ENCODE measurements at regions not wholly inside any gene's neighbourhood (a gene's known extent, or its start where the extent isn't known, plus 50 kb on each side); places are given as distances from the start of the nearest gene placed in this dataset.

DNA sequence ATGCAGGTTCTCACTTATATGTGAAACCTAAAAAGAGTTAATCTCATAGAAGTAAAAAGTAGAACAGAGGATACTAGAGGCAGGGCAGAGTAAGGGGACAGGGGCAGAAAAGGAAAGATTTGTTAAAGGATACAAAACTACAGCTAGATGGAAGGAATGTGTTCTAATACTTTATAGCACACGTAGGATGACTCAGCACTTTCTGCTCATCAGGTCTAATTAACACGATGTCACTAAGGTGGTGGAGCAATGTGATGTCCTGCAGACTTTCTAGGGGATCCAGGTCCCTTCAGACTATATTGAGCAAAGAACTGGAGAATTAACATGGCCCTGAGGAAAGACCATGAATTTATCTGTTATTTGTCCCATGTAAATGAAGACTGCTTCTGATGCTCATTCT is 80.8 kb upstream of the CMKLR1 start:
- no peak for TF ChIP-seq POLR2A (IDR thresholded peaks at IDR 0.05)
- TF ChIP-seq, protein P1, sequence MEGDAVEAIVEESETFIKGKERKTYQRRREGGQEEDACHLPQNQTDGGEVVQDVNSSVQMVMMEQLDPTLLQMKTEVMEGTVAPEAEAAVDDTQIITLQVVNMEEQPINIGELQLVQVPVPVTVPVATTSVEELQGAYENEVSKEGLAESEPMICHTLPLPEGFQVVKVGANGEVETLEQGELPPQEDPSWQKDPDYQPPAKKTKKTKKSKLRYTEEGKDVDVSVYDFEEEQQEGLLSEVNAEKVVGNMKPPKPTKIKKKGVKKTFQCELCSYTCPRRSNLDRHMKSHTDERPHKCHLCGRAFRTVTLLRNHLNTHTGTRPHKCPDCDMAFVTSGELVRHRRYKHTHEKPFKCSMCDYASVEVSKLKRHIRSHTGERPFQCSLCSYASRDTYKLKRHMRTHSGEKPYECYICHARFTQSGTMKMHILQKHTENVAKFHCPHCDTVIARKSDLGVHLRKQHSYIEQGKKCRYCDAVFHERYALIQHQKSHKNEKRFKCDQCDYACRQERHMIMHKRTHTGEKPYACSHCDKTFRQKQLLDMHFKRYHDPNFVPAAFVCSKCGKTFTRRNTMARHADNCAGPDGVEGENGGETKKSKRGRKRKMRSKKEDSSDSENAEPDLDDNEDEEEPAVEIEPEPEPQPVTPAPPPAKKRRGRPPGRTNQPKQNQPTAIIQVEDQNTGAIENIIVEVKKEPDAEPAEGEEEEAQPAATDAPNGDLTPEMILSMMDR (IDR thresholded peaks at IDR 0.05): no peak
- Histone ChIP-seq H3K36me3 (no peaks in the 10 kb centered on the region), H3K4me1 (no peaks in the 10 kb centered on the region), H3K27me3 (no peaks in the 10 kb centered on the region), H3K27ac (no peak overlapping the region), H3K9me3 (no peaks in the 10 kb centered on the region), H3K4me3 (replicated peaks in 1 of 3) (no peak overlapping the region)
- intact Hi-C loops (cut with DNase I): no loop called here
- 77 to 78% methylated on average over 2 of the region's 2 CpGs for WGBS, 2 donors
- no peak for DNase-seq

DNA sequence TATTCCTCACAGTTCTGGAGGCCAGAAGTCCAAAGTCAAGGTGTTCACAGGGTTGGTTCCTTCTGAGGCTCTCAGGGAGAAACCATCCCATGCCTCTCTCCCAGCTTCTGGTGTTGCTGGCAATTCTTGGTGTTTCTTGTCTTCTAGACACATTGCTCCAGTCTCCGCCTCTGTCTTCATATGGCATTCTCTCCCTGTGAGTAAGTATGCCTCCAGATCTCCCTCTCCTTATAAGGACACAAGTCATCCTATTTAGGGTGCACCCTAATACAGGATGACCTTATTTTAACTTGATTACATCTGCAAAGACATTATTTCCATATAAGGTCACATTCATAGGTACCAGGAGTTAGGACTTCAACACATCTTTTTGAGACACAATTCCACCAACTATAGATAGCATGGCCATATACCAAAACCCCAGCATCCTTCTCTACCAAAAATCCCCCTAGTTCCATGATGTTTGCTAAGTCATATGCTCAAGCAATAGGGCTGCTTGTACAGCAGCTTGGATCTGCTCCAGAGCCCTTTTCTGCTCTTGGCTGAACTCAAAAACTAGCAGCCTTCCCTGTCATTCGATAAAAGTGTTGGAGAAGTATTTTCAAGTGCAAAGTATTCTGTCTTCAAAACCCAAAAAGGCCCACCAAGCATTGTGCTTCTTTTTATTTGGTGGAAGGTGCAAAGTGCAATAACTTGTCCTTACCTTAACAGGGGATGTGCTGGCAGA is 79.2 kb upstream of the CMKLR1 start:
- Histone ChIP-seq H3K9me3 (no peaks in the 10 kb centered on the region), H3K4me3 (replicated peaks in 1 of 3) (no peak overlapping the region), H3K4me1 (no peaks in the 10 kb centered on the region), H3K27me3 (no peaks in the 10 kb centered on the region), H3K27ac (no peak overlapping the region), H3K36me3 (no peaks in the 10 kb centered on the region)
- intact Hi-C loops (cut with DNase I): no loop called here
- 41 to 60% methylated on average over 2 of the region's 2 CpGs for WGBS, 2 donors
- no peak for DNase-seq
- TF ChIP-seq POLR2A (IDR thresholded peaks at IDR 0.05): no peak
- TF ChIP-seq, protein P1 (IDR thresholded peaks at IDR 0.05): no peak

DNA sequence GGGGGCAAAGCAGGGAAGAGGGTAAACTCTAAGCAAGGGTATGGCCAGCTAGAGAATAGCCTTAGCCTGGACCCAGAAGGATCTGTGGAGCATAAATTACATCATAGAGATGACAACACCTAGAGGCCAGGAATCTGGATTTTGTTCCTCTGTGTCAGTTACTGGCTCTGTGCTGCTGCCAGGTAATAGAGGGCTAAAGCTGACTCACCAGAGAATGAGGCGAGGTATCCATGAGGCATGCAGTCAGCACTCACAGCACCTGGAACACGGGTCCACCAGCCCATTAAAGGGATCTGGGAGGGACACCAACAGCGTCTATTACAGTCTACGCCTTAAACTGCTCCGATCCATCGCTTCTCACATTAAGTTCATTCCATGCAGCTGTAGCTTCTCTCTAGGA is 74.9 kb upstream of the CMKLR1 start:
- no peak for TF ChIP-seq POLR2A (IDR thresholded peaks at IDR 0.05)
- TF ChIP-seq, protein P1 (IDR thresholded peaks at IDR 0.05): no peak
- H3K4me1 ChIP-seq: no peaks in the 10 kb centered on the region
- H3K36me3 ChIP-seq: no peaks in the 10 kb centered on the region
- intact Hi-C loops (cut with DNase I): no loop called here
- H3K27me3 ChIP-seq: no peaks in the 10 kb centered on the region
- H3K4me3 ChIP-seq (replicated peaks in 1 of 3): no peak overlapping the region
- no peak for DNase-seq
- no peaks in the 10 kb centered on the region for H3K9me3 ChIP-seq
- 80 to 81% methylated on average over 6 of the region's 6 CpGs for WGBS, 2 donors
- no peak overlapping the region for H3K27ac ChIP-seq

DNA sequence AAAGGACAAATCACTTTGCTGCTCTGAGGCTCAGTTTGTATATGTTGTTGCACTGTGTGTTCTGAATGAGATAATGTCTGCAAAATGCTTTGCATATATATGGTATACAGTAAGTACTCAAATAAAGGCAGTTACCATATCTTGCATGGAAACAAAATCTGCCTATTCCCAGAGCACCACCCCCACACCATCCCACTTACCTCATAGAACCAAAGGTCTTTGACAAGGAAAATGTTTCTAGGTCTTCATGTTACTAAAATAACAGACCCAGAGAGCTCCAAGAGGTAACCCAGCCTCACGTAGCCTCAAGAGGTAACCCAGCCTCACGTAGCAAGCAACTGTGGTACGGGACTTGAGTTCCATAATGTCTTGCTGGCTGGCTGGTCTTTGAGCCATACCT is 71.6 kb upstream of the CMKLR1 start:
- Histone ChIP-seq H3K36me3 (no peaks in the 10 kb centered on the region), H3K27ac (no peak overlapping the region), H3K4me3 (replicated peaks in 1 of 3) (no peak overlapping the region), H3K4me1 (no peaks in the 10 kb centered on the region), H3K27me3 (no peaks in the 10 kb centered on the region), H3K9me3 (no peaks in the 10 kb centered on the region)
- TF ChIP-seq, protein P1 (IDR thresholded peaks at IDR 0.05): no peak
- TF ChIP-seq POLR2A (IDR thresholded peaks at IDR 0.05): no peak
- WGBS, 2 donors: 50 to 58% methylated on average over 3 of the region's 3 CpGs
- intact Hi-C loops (cut with DNase I): no loop called here
- DNase-seq: no peak

DNA sequence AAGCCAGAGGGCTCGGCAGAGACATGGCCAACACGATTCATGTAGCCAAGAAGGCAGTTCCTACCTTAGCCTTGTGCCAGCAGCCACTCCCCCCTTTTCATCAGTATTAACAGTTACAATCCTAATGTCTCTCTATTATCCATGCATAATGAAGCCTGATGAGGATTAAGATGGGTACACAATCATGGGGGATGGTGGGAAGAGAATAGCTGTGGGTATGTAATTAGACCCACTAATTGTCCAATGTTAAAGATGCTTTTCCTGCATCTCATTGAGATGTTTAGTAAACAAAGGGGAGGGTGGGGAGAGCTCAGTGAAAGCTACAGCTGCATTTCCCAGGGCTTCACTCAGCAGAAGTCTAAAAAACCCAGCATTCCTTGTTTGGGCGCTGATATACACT is 70.4 kb upstream of the CMKLR1 start:
- DNase-seq: no peak
- Histone ChIP-seq H3K9me3 (no peaks in the 10 kb centered on the region), H3K4me3 (replicated peaks in 1 of 3) (no peak overlapping the region), H3K27me3 (no peaks in the 10 kb centered on the region), H3K27ac (no peak overlapping the region), H3K4me1 (no peaks in the 10 kb centered on the region), H3K36me3 (no peaks in the 10 kb centered on the region)
- TF ChIP-seq, protein P1 (IDR thresholded peaks at IDR 0.05): no peak
- no peak for TF ChIP-seq POLR2A (IDR thresholded peaks at IDR 0.05)
- WGBS, 2 donors: 61 to 64% methylated on average over 3 of the region's 3 CpGs
- intact Hi-C loops (cut with DNase I): no loop called here

All from thyroid gland (tissue), 4 donors.